Fibroblast of lung (primary cell): ENCODE measurements at regions not wholly inside any gene's neighbourhood (a gene's known extent, or its start where the extent isn't known, plus 50 kb on each side); places are given as distances from the start of the nearest gene placed in this dataset.

Source experiments
- EZH2 ChIP-seq: IDR thresholded peaks from 2 replicates; pipeline ENCODE4 v1.5.1; 2012; ENCODE audit warnings: low read length, control low read depth, mild to moderate bottlenecking; ENCODE audit errors: missing control alignments
- TF ChIP-seq, protein P1 (sequence below), 2 donors: IDR thresholded peaks in 1 of 2; conservative IDR thresholded peaks in 1 of 2; 1 replicate in 1 of 2; 2 replicates in 1 of 2; pipeline ENCODE4 v1.5.1; 2011 to 2012; ENCODE audit warnings: low read length in 2 of 2, control low read depth in 1 of 2, inconsistent platforms in 1 of 2, low read depth in 1 of 2, mild to moderate bottlenecking in 1 of 2

- TF ChIP-seq, protein P1, sequence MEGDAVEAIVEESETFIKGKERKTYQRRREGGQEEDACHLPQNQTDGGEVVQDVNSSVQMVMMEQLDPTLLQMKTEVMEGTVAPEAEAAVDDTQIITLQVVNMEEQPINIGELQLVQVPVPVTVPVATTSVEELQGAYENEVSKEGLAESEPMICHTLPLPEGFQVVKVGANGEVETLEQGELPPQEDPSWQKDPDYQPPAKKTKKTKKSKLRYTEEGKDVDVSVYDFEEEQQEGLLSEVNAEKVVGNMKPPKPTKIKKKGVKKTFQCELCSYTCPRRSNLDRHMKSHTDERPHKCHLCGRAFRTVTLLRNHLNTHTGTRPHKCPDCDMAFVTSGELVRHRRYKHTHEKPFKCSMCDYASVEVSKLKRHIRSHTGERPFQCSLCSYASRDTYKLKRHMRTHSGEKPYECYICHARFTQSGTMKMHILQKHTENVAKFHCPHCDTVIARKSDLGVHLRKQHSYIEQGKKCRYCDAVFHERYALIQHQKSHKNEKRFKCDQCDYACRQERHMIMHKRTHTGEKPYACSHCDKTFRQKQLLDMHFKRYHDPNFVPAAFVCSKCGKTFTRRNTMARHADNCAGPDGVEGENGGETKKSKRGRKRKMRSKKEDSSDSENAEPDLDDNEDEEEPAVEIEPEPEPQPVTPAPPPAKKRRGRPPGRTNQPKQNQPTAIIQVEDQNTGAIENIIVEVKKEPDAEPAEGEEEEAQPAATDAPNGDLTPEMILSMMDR (conservative IDR thresholded peaks at IDR 0.05 in 1 of 2, IDR thresholded peaks at IDR 0.05 in 1 of 2; ENCODE audit: low read depth in 1 of 2, low read length in 2 of 2), result no peak
- TF ChIP-seq EZH2, result no peak
These were observed 640.9 kb downstream of the SQOR start for GRCh38 chr15:46275701-46276100.
